MM.1S (cell line): ENCODE measurements at regions not wholly inside any gene's neighbourhood (a gene's known extent, or its start where the extent isn't known, plus 50 kb on each side); places are given as distances from the start of the nearest gene placed in this dataset.

ENCODE experiments used
- DNase-seq: peaks from one replicate; pipeline ENCODE4 v3.0.0-alpha.2; 2015
- H2AFZ ChIP-seq: fragments of 300-600 bp; sonication (generic); 2 replicates; pipeline ENCODE4 v1.6.0; 2016; ENCODE audit warnings: antibody characterized with exemption, low read length
- H3F3A ChIP-seq: fragments of 300-600 bp; sonication (generic); 2 replicates; pipeline ENCODE4 v1.6.1; 2016; ENCODE audit warnings: mild to moderate bottlenecking, antibody characterized with exemption, low read length, moderate library complexity, mixed read lengths; ENCODE audit not compliant: insufficient read depth
- H3K27ac ChIP-seq: fragments of 300-600 bp; sonication (generic); 2 replicates; pipeline ENCODE4 v1.5.1; 2016; ENCODE audit warnings: mild to moderate bottlenecking, low read length
- H3K27me3 ChIP-seq: fragments of 300-600 bp; sonication (generic); replicated peaks from 2 replicates; pipeline ENCODE4 v1.6.0; 2016; ENCODE audit warnings: low read length; ENCODE audit not compliant: insufficient read depth
- H3K36me3 ChIP-seq: fragments of 300-600 bp; sonication (generic); replicated peaks from 2 replicates; pipeline ENCODE4 v1.6.1; 2016; ENCODE audit warnings: mild to moderate bottlenecking, low read length, mixed read lengths; ENCODE audit not compliant: insufficient read depth
- H3K4me1 ChIP-seq: fragments of 300-600 bp; sonication (generic); 2 replicates; pipeline ENCODE4 v1.6.1; 2016; ENCODE audit warnings: low read length, mixed read lengths
- H3K4me2 ChIP-seq: fragments of 300-600 bp; sonication (generic); 2 replicates; pipeline ENCODE4 v1.6.0; 2016; ENCODE audit warnings: low read depth, low read length
- H3K4me3 ChIP-seq: fragments of 300-600 bp; sonication (generic); 2 replicates; pipeline ENCODE4 v1.5.1; 2016; ENCODE audit warnings: low read length, mixed read lengths
- H3K79me2 ChIP-seq: fragments of 300-600 bp; sonication (generic); 2 replicates; pipeline ENCODE4 v1.6.1; 2016; ENCODE audit warnings: mixed run types, low read length, mixed read lengths
- H3K9ac ChIP-seq: fragments of 300-600 bp; sonication (generic); 2 replicates; pipeline ENCODE4 v1.6.1; 2016; ENCODE audit warnings: low read length, mixed read lengths
- H3K9me2 ChIP-seq: fragments of 300-600 bp; sonication (generic); replicated peaks from 2 replicates; pipeline ENCODE4 v1.6.1; 2016; ENCODE audit warnings: mild to moderate bottlenecking, low read length, mixed read lengths; ENCODE audit not compliant: insufficient read depth
- H3K9me3 ChIP-seq: fragments of 300-600 bp; sonication (generic); replicated peaks from 2 replicates; pipeline ENCODE4 v1.6.1; 2016; ENCODE audit warnings: mild to moderate bottlenecking, low read length, mixed read lengths; ENCODE audit not compliant: insufficient read depth
- H4K20me1 ChIP-seq: fragments of 300-600 bp; sonication (generic); 2 replicates; pipeline ENCODE4 v1.6.1; 2016; ENCODE audit warnings: mild to moderate bottlenecking, low read length, moderate library complexity, mixed read lengths; ENCODE audit not compliant: insufficient read depth
- CTCF ChIP-seq: fragments of 300-600 bp; sonication (generic); IDR thresholded peaks from 2 replicates; pipeline ENCODE4 v1.5.1; 2016; ENCODE audit warnings: antibody characterized with exemption, low read length, mixed read lengths
- EZH2 ChIP-seq: fragments of 300-600 bp; sonication (generic); optimal IDR thresholded peaks from 2 replicates; pipeline ENCODE3; 2017; ENCODE audit warnings: low read depth, mild to moderate bottlenecking, antibody characterized with exemption, low read length, mixed read lengths
- EZH2phosphoT487 ChIP-seq: fragments of 300-600 bp; sonication (generic); IDR thresholded peaks from 2 replicates; pipeline ENCODE4 v1.6.1; 2018; ENCODE audit warnings: antibody characterized with exemption, low read length

DNA sequence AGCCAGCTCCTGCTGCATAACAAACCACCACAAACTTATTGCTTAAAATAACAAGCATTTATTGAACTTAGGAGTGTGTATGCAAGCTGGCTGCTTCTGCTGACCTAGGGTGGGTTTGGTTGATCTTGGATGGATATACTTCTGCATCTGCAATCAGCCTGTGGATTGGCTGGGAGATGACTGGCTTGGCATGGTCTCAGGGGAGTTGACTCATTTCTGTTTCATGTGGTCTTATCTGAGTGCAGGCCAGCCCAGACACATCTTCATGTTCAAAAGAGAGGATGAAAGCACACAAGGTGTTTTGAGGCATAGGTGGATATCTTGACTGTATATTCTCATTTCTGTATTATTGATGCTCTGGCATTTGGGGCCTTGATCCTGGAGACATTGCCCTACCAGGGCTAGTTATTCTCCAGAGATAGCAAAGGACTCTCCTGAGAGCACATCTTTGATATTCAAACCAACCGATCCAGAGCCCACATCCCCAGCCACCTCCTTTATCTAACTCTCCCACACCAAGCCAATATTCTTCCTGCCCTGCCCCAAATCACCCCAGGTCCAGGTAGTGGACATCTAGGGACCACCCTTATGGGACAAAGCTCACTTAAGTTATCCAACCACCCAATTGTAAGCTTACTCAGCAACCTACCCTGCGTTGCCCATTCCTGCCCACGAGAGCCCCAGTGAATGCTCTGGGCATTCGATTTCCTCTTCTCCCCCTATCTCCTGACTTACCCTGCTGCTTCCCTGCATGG is 350.8 kb downstream of the PTPRU start:
- H4K20me1 ChIP-seq, result no peaks in the 10 kb centered on the region
- H3K4me2 ChIP-seq, result no peak overlapping the region
- H3K9me2 ChIP-seq, result no peaks in the 10 kb centered on the region
- no peaks in the 10 kb centered on the region for H3K79me2 ChIP-seq
- DNase-seq, result no peak
- TF ChIP-seq EZH2, result no peak
- TF ChIP-seq CTCF, result no peak
- no peak for TF ChIP-seq EZH2phosphoT487
- H3K36me3 ChIP-seq, result no peaks in the 10 kb centered on the region
- no peak overlapping the region for H3K4me3 ChIP-seq
- no peak overlapping the region for H2AFZ ChIP-seq
- H3K27ac ChIP-seq, result no peak overlapping the region
- H3K9me3 ChIP-seq, result no peaks in the 10 kb centered on the region
- H3K27me3 ChIP-seq, result peaks cover 95% of the 10 kb centered on the region
- H3K9ac ChIP-seq, result no peak overlapping the region
- H3K4me1 ChIP-seq, result no peaks in the 10 kb centered on the region
- no peaks in the 10 kb centered on the region for H3F3A ChIP-seq

GRCh38 chr1:29586215-29586614 is 349.9 kb downstream of the PTPRU start:
- no peaks in the 10 kb centered on the region for H3F3A ChIP-seq
- TF ChIP-seq EZH2, result no peak
- no peak for TF ChIP-seq EZH2phosphoT487
- no peaks in the 10 kb centered on the region for H3K4me1 ChIP-seq
- H3K9ac ChIP-seq, result no peak overlapping the region
- no peak for DNase-seq
- no peak overlapping the region for H2AFZ ChIP-seq
- H3K79me2 ChIP-seq, result no peaks in the 10 kb centered on the region
- no peak overlapping the region for H3K4me2 ChIP-seq
- H3K9me3 ChIP-seq, result no peaks in the 10 kb centered on the region
- no peaks in the 10 kb centered on the region for H3K9me2 ChIP-seq
- H3K36me3 ChIP-seq, result no peaks in the 10 kb centered on the region
- no peak overlapping the region for H3K4me3 ChIP-seq
- H3K27ac ChIP-seq, result no peak overlapping the region
- no peaks in the 10 kb centered on the region for H4K20me1 ChIP-seq
- peaks cover 91% of the 10 kb centered on the region for H3K27me3 ChIP-seq

- Histone ChIP-seq H3K27ac (no peak overlapping the region), H3K36me3 (no peaks in the 10 kb centered on the region), H3K9me3 (no peaks in the 10 kb centered on the region), H3K27me3 (peaks cover 91% of the 10 kb centered on the region), H3F3A (no peaks in the 10 kb centered on the region), H3K9ac (no peak overlapping the region), H3K4me3 (no peak overlapping the region), H3K4me2 (no peak overlapping the region), H3K79me2 (no peaks in the 10 kb centered on the region), H2AFZ (no peak overlapping the region), H4K20me1 (no peaks in the 10 kb centered on the region), H3K4me1 (no peaks in the 10 kb centered on the region), H3K9me2 (no peaks in the 10 kb centered on the region)
- no peak for DNase-seq
- TF ChIP-seq EZH2 (no peak), EZH2phosphoT487 (no peak), CTCF (no peak)
These were observed 349.3 kb downstream of the PTPRU start for GRCh38 chr1:29585656-29586055.

GRCh38 chr1:29585201-29585600 is 348.9 kb downstream of the PTPRU start:
- Histone ChIP-seq H2AFZ (no peak overlapping the region), H3K27me3 (peaks cover 91% of the 10 kb centered on the region), H3K4me1 (no peaks in the 10 kb centered on the region), H3K9me3 (no peaks in the 10 kb centered on the region), H3K4me3 (no peak overlapping the region), H4K20me1 (no peaks in the 10 kb centered on the region), H3K36me3 (no peaks in the 10 kb centered on the region), H3K4me2 (no peak overlapping the region), H3K9me2 (no peaks in the 10 kb centered on the region), H3K27ac (no peak overlapping the region), H3K79me2 (no peaks in the 10 kb centered on the region), H3F3A (no peaks in the 10 kb centered on the region), H3K9ac (no peak overlapping the region)
- no peak for TF ChIP-seq EZH2phosphoT487
- TF ChIP-seq CTCF, result no peak
- TF ChIP-seq EZH2, result no peak
- no peak for DNase-seq
